CD4-positive, alpha-beta T cell treated with Interleukin-17A for 4 hours (primary cell): ENCODE measurements at regions not wholly inside any gene's neighbourhood (a gene's known extent, or its start where the extent isn't known, plus 50 kb on each side); places are given as distances from the start of the nearest gene placed in this dataset.
A peak's percentile ranks its signal among the peaks of the same experiment; 100 is the strongest.
"Not testable (repeated sequence)": the region's sequence is repeated elsewhere in the genome, so short reads cannot be mapped to it uniquely, and the experiment has no call there.

Experiments used
- DNase-seq: peaks from one replicate; pipeline ENCODE4 v3.0.0-alpha.2; 2020; ENCODE audit warnings: mixed read lengths

DNA sequence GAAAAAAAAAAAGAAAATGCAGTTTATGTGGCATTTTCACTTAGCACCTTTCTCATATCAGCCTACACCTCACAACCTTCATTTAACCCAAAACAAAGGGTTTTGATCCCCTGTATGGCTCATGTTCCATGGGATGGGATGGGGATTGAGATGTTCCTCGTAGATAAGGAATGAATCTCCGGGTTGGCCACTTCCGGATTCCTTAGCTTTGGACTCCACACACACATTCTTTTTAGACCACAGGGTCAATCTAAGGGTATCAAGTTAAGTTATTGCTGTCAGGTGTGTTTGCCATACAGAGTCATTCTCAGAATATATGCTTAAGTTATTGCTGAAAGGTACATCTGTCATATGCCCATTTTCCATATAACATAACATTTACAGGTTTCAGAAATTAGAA, 301.4 kb upstream of the TGFBR2 start:
- no peak for DNase-seq

DNA sequence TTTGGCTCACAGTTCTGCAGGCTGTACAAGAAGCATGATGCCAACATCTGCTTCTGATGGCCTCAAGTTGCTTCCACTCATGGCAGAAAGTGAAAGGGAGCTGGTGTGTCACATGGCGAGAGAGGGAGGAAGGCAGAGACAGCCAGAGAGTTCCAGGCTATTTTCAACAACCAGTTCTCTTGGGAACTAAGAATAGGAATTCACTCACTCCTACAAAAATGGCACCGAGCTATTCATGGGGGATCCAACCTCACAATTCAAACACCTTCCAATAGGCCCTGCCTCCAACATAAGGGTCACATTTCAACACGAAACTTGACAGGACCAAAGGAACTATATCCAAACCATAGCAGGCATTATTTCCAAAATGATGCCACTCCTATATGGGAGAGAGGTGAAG, 299.5 kb upstream of the TGFBR2 start:
- no peak for DNase-seq

DNA sequence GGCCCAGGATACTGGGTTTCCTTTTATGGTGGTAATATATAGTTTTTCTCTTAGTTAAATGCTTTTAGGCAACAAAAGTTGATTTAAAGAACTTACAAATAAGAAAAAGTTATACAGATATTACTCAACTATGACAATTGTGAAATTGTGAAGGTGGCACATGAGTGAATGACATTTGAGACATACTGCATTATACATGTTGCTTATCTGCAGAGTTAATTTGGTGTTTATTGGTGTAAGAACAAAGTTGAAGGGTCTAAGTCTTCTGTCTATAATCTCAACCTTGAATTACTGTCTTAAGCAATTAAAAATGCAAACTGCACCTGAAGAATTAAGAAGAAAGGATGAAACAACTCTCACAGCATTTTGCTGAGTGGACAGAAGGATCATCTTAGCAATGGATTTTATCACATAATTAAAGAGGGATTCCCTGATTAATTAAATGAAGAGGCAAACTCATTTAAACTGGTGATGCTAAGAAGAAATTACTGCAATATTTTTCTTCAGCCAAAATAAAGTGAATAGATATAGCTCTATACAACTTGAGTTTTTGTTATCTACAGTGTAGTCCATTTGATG, 298.9 kb upstream of the TGFBR2 start:
- no peak for DNase-seq

DNA sequence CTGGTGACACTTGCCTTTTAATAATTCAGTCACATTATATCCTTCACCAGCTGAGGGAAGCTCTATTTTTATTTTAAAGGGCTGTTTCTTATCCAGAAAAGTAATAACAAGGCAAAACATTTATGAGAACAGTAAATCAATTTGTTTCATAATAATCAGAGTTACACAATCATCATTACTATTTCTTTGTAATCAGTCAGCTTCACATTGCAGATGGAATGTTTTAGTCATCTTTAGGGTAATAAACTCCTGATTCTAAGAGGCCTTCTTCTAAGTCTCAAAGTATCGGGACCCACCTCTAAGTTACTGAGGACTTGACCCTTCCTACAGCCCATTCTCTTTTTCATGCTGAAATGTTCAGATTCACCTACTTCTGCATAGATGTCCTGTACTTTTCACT, 298.3 kb upstream of the TGFBR2 start:
- no peak for DNase-seq

DNA sequence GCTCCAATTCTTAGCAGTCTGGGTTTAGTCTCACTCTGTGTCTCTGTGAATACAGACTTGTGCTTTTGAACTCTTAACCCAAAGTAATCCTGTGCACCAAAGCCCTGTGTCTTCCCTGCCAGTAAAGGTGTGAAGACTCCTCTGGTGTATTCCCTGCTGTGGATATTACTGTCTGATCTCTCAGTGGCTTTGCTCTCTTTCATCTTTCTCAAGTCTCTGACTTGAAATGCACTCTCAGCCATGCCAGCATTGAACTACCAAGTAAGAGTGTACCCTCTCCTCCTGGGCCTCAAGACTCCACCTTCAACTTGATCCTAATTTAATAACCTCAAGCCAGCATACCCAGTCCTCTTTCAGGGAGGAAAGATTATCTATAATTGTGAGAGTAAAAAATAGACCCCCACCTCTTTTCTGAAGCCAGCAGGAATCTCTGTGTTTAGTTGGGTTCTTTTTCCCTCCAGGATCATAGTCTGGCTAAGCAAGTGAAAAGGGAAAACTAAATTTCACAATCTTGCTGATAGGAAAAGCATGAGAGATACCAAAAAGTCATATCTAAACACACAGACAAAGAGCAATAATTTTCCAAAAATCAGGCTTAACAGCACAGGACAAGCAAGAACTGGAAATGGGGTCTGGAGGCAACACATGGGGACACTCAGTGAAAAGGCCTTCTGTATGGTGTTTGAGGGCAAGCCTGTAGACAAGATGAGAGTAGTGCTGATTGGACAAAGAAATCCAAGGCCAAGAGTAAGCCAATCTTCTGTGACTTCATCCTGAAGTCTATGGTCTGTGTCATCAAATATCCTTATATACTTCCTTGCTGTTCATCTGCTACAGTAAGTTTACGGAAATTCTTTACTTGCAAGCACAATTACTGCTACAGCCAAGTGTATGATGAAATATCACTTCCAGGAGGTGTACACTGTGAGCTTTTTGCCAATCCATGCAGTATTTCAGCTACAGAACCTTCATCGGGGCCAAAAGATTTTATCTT, 296.1 kb upstream of the TGFBR2 start:
- DNase-seq: no peak

DNA sequence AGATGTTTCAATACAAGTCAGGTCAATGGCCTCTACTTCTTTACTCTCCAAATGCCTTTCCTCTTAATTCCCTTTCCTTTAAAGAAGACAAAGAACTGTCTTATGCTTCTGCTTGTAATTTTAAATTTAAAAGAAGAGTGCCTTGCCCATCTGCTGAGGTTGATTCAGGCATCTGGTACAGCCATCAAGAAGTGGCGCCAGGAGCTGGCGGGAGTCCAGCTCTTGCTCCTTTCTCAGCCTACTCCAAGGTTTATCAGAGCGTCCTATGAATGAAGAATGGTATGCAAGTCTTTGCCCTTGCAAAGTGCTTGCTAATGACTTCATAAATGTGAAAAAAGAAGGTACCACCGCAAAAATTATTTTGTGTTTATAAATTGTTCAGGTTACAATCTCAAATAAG, 294.6 kb upstream of the TGFBR2 start:
- no peak for DNase-seq

DNA sequence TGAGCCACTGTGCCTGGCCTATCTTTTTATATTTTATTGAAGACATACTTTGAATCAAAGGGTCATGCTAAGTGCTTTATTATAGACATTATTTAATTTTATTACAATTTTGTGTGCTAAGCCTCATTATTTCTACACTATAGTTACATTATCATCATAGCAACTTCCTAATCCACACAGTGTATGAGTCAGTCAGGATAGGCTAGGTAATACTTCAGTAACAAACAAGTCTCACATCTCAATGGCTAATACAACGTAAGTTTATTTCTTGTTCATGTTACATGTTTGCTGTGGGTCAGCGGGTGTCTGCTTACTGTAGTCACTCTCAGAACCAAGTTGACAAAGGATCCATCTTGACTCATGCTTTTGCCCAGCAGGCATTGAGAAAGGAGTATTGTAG, 292.6 kb upstream of the TGFBR2 start:
- DNase-seq: no peak

DNA sequence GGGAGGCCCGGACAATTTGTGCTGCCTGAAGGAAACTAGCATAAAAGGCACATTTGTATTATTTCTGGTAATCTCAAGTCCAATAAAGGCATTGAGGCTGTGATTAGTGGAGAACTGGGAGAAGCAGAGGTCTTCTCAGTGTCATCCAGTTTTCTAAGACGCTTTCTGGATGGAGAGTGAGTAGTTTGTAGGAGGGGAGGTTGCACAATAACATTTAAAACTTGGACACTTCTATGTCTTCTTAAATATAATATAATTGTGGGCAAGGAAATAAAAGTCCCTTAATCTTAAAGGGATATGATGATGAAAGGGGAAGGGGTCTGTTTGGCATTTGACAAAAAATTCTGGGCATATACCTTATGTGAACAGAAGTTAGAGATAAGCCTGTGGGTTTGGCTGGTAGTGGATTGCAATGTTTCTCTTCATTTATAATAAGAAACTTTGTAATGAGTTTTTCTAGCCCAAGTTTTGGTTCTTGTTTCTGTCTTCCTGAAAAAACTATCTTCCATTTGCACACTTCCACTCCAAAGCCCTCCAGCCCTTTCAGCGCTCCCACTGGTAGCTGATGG, 291.6 kb upstream of the TGFBR2 start:
- no peak for DNase-seq

DNA sequence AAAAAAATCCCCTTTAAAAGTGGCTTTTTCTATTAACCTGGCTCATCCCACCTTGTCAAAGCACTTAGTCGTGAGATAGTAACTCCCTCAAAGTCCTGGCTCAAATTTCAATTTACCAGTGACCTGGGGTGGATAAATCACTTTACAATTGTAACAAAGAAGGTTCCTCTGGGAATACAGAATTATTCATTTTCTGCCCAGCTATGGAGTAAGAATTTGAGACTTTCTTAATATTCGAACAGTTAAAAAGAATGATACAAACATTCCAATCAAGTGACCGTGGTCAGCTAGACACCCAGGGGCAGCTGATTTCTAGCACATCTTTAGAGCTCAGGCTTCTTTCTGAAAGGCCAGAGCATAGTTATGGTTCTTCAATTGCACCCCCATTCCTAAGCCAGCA, 291.0 kb upstream of the TGFBR2 start:
- DNase-seq: no peak

DNA sequence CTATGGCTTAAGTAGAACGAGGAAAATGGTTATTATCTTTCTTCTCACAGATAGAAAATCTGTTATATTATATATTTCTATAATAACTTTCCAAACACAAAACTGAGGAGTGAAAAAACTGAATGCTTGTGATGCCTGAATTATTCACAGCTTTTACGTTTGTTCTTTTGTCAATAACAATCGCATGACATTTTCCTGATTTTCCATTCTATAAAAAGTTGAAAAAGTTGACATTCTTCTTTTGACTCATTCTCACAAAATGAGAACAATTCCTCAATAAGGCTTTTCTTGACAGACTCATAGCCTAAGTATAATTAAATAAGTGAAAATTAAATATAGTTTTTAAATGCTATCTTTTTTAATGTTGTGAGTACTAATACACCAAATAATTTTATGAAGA, 288.8 kb upstream of the TGFBR2 start:
- DNase-seq: no peak

DNA sequence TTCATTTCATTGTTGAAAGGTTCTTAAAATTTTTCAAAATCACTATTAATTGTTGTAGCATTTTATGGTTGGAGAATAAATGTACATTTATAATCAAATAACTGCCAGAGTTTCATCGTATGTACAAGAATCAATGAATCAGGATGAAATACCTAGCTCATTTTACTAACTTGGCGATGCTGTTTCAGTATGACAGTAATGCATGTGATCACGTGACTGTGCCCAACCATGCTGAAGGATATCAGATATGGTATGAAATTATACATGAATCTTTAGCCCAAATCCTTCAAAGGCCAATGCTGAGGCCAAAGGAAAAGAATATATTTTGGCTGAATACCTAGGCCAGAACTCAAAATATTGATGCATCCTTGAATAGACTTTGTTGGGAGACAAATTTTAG, 288.3 kb upstream of the TGFBR2 start:
- no peak for DNase-seq

DNA sequence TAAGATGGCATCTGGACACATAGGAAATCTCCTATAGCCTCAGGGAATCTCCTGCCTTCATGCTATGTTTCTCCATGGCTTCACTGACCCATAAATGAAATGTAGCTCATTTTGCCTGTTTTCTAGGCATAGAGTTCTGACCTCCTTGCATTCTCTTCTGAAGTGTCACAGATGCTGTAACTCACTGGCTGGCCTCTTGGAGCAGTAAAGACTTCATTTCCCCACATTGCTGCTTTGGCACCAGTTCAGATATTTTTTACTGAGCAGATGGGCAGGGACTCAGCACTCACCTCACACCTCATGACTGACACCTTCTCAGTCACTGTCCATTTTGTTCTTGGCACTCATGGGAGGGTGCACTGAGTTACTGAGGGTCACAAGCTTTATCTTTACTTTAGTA, 286.7 kb upstream of the TGFBR2 start:
- DNase-seq: peak; percentile 49

DNA sequence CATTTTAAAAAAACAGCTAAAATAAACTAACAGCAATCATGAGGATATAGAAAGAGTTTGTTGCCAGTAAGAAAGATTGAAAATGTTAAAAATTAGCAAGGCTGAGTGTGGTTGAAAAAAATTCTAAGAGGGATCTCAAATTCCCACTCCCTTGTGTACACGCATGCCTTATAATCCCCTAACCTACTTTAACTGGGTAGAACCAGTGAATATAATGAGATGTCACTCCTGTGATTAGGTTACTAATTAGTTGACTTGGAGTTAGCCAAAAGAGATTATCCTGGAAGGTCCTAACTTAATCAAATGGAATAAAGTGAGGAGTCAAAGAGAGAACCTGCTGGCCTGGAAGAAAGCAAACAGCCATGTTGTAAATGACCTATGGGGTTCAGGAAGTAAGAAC, 286.0 kb upstream of the TGFBR2 start:
- DNase-seq: no peak

DNA sequence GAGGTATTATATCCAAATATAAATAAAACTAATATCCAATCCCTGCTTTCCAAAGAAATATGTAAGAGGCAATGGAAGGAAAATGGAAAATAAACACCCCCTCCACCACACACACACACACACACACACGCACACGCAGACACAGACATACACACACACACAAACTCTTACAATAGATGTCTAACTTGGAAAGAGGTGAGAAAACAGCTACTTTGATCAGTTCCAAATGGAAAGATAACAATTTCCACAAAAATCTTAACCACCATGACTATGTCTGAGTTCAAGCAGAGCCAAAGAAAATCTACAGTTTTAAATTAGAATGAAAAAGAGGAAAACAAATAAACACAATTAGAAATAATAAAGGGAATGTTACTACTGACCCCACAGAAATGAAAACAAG, 285.3 kb upstream of the TGFBR2 start:
- DNase-seq: no peak

DNA sequence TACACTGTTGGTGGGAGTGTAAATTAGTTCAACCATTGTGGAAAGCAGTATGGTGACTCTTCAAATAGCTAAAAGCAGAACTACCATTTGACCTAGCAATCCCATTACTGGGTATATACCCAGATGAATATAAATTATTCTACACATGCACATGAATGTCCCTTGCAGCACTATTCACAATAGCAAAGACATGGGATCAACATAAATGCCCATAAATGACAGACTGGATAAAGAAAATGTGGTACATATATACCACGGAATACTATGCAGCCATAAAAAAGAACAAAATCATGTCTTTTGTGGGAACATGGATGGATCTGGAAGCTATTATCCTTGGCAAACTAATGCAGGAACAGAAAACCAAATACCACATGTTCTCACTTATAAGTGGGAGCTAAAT, 282.8 kb upstream of the TGFBR2 start:
- DNase-seq: not testable (repeated sequence)

DNA sequence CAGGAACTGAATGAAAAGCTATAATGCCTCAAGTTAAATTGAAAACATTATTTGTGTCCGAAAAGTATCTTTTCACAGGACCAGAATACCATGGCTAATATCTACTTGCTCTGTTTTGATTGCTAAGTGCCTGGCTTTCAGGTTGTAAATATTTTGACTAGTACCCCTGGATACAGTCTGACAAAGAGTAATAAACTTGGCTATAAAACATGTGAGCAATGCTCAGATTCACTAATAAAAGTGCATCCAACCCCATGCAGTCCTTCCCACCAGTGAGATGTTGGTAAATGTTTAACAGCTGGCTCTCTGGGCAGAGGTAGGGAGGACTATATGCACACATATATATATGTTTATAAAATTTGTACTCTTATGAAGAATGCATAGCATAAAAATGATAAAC, 281.8 kb upstream of the TGFBR2 start:
- no peak for DNase-seq

DNA sequence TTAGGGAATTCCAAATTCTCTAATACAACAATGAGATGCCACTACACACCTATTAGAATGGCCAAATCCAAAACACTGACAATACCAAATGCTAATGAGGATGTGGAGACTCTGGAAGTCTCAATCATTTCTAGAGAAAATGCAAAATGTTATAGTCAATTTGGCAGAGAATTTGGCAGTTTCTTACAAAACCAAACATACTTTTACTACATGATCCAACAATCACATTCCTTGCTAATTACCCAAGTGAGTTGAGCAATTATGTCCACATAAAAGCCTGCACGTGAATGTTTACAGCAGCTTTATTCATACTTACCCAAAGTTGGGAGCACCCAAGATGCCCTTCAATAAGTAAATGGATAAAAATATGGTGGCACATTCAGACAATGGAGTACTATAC, 278.4 kb upstream of the TGFBR2 start:
- not testable (repeated sequence) for DNase-seq

DNA sequence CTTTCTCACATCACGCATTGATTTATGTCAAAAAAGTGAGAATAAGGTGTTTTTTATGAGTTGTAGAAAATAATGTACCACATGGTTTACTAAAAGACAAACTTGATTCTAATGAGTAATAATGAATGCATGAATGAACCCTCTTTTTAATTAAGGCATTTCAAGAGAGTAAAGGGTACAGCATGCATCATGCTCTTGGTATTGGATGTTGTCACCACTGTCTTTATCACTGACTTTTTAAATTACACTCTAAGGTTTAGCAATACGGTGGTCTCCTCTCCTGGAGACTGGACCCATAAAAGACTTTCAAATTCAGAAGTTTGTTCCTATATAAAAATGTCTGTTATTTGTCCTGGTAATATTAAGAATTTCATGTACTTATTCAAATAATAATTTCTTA, 277.5 kb upstream of the TGFBR2 start:
- DNase-seq: not testable (repeated sequence)

DNA sequence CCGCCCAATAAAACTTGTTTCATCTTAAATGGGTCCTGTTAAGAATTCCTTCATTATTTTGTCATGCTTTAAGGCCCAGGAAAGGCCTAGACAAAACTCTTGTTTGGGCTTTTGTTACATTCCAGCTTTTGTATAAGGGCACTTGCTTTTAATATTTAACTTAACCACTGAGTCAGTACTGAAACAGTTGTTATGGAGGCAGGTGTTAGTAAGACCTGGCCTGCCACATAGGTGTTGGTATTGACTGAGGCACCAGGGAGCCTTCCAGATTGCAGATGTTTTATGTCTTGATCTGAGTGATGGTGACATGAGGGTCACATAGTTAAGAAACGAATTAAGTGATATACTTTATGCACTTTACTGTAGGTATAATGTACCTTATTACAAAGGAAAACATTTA, 274.9 kb upstream of the TGFBR2 start:
- no peak for DNase-seq

DNA sequence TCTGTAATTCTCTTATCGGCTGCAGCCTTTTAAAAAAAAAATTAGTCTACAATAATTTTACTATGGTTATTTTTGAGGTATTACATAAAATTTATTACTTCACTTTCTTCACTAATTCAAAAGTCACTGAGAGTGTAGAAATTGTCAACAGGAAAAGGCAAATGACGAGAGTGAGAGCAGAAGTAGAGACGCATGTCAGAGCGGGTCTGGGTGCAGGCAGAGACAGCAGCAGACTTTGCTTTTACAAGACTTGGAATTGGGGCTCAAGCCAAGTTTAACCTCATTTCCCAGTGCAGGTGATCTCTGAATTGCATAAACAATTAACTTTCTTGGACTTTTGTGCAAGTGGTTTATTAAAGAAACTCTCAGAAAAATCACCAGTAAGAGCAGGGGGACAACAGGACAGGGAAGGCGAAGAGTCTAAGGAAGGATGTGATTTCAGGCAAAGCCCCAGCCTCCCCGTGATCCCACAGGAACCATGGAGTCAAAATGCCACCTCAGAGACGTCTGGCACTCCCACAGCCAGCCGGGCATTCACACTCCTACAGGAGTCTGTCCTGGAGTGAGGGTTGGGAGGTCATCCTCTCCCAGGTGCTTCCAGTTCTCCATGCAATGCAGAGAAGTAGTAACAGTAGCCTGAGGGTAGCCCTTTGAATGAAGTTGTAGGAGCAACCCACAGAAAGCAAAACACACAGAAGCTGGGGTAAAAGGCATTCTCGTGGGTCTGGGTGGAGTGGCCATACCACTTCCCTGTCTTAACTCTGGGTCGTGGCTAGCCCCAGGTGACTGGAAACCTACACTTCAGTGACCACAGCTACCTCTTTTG, 274.0 kb upstream of the TGFBR2 start:
- DNase-seq: peak; percentile 42

DNA sequence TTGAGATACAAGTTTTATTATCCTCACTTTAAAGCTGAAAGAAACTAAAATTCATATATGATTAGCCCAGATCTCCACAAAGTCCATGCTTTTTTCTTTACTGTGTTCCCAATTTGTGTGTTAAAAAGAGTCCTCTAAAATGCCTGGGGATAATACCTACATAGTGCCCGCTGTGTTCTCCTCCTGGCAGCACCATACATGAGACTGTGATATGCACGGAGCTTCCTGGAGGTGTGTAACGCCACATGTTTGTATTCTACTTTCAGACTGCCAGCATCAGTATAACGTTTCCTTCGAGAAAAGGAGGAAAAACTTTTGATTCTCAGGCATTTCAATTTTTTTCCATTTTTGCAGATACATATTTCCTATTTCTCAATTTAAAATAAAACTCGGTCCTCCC, 273.3 kb upstream of the TGFBR2 start:
- no peak for DNase-seq

DNA sequence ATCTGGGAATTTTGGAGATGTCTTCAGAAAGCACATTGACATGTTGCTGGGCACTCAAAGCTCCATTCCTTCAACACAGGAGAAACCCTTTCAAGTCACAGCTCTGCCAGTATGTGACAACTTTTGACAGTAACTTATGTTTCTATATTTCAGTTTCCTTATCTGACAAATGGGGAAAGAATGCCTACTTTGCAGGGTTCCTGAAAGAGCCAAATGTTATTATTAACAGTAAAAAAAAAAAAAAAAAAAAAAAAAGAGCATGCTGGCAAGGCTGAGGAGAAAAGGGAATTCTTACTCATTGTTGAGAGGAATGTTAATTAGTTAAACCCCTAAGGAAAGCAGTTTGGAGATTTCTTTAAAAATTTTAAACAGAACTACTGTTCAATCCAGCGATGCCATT, 272.5 kb upstream of the TGFBR2 start:
- no peak for DNase-seq

DNA sequence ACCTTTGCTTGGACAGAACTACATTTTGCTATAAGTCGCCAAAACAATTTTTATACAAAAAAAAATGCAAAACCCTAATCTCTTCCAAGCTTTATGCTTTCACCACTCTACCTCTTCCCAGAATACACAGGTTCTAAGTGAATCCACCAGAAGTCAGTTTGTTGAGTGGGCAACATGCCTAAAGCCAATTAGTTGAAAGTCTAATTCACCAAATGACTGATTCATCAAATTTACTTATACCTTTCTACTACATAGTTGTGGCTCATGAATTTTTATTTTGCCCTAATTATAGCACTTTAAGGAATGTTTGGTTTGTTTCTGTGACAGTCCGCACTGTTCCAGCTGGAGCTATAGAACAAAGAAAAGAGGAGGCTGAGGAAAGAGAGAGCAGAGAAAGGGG, 265.9 kb upstream of the TGFBR2 start:
- no peak for DNase-seq
